ENCODE measurements at regions not wholly inside any gene's neighbourhood (a gene's known extent, or its start where the extent isn't known, plus 50 kb on each side); places are given as distances from the start of the nearest gene placed in this dataset.

DNA sequence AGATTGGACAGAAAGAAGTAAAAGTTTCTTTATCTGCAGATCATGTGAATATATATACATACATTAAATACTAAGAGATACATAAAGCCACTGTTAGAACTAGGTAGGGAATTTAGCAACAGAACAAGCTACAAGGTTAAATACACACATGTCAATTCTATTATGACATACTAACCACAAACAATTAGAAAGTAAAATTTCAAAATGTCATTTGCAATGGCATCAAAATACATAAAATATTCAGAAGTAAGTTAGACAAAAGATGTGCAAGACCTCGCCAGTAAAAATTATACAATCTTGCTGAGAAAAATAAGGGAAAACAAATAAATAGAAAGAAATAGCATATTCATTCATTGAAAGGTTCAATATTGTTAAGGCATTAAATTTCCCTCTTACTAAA, 200.0 kb upstream of the HES1 start:
- TF ChIP-seq, protein P1, sequence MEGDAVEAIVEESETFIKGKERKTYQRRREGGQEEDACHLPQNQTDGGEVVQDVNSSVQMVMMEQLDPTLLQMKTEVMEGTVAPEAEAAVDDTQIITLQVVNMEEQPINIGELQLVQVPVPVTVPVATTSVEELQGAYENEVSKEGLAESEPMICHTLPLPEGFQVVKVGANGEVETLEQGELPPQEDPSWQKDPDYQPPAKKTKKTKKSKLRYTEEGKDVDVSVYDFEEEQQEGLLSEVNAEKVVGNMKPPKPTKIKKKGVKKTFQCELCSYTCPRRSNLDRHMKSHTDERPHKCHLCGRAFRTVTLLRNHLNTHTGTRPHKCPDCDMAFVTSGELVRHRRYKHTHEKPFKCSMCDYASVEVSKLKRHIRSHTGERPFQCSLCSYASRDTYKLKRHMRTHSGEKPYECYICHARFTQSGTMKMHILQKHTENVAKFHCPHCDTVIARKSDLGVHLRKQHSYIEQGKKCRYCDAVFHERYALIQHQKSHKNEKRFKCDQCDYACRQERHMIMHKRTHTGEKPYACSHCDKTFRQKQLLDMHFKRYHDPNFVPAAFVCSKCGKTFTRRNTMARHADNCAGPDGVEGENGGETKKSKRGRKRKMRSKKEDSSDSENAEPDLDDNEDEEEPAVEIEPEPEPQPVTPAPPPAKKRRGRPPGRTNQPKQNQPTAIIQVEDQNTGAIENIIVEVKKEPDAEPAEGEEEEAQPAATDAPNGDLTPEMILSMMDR (IDR thresholded peaks at IDR 0.05; ENCODE audit: poor library complexity, severe bottlenecking): no peak
- no peak for TF ChIP-seq POLR2AphosphoS5 (IDR thresholded peaks at IDR 0.05)

Measured in neural cell (in vitro differentiated cells).